ENCODE measurements at regions not wholly inside any gene's neighbourhood (a gene's known extent, or its start where the extent isn't known, plus 50 kb on each side); places are given as distances from the start of the nearest gene placed in this dataset.

DNA sequence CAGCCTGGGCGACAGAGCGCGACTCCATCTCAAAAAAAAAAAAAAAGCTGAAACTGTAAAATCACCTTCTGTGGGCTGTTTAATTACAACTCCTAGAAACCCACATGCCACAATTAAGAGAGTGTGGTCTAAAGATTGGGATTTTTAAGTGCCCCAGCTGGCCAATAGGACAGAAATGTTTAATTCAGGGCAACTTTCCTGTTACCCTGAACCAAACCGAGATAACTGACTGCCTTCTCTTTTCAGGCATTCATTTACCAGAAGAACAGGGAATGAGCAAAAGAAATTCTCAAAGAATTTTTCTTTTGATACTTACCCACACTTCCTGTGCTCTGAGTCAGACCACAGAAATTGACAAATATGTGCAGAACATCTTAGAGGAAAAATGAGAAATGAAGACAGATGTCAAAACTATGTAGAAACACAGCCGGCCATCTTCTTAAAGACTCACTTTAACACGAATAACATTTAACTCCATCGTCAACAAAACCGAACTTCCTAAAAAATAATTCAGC lies 221.3 kb upstream of the DAPK1 start:
- CTCF ChIA-PET: no interaction called here
- TF ChIP-seq CTBP1 (IDR thresholded peaks at IDR 0.05; ENCODE audit: borderline replicate concordance) (no peak), FOXK2 (IDR thresholded peaks at IDR 0.05) (no peak), SUZ12 (IDR thresholded peaks at IDR 0.05) (no peak), HDGF (IDR thresholded peaks at IDR 0.05; ENCODE audit: borderline replicate concordance) (no peak), FOXM1 (IDR thresholded peaks at IDR 0.05; ENCODE audit: borderline replicate concordance) (no peak), ELF4 (IDR thresholded peaks at IDR 0.05) (no peak), FOXA1 (IDR thresholded peaks at IDR 0.05) (no peak), BHLHE40 (IDR thresholded peaks at IDR 0.05; ENCODE audit: borderline replicate concordance) (no peak), ZNF384 (IDR thresholded peaks at IDR 0.05) (no peak), LEF1 (IDR thresholded peaks at IDR 0.05; ENCODE audit: borderline replicate concordance) (no peak)
- TF ChIP-seq, protein P1, sequence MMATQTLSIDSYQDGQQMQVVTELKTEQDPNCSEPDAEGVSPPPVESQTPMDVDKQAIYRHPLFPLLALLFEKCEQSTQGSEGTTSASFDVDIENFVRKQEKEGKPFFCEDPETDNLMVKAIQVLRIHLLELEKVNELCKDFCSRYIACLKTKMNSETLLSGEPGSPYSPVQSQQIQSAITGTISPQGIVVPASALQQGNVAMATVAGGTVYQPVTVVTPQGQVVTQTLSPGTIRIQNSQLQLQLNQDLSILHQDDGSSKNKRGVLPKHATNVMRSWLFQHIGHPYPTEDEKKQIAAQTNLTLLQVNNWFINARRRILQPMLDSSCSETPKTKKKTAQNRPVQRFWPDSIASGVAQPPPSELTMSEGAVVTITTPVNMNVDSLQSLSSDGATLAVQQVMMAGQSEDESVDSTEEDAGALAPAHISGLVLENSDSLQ (IDR thresholded peaks at IDR 0.05): no peak
- no peak for DNase-seq (ENCODE audit: extremely low spot score)
- POLR2A ChIA-PET: no interaction called here

DNA sequence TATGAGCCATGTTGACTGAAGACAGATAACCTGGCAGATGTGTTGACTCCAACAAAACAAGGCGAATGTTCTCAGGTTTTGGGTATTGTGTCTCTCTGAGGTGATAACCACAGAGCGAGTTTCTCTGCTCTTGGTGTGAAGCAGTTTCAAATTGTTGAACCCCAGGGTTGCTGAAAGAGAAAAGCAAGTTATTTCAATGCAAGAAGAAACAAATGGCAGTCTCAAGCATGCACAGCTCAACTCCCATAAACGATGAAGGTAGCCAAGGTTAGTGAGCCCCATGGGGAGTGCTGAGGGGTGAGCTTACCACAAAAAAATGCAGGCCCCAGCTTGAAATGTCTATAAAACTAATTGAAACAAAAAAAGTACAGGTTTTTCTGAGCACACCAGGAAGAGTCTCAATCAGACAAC lies 220.8 kb upstream of the DAPK1 start:
- CTCF ChIA-PET: no interaction called here
- POLR2A ChIA-PET: no interaction called here
- TF ChIP-seq ZNF384 (IDR thresholded peaks at IDR 0.05) (no peak), BHLHE40 (IDR thresholded peaks at IDR 0.05; ENCODE audit: borderline replicate concordance) (no peak), FOXK2 (IDR thresholded peaks at IDR 0.05) (no peak), FOXA1 (IDR thresholded peaks at IDR 0.05) (no peak), ELF4 (IDR thresholded peaks at IDR 0.05) (no peak), LEF1 (IDR thresholded peaks at IDR 0.05; ENCODE audit: borderline replicate concordance) (no peak), CTBP1 (IDR thresholded peaks at IDR 0.05; ENCODE audit: borderline replicate concordance) (no peak), FOXM1 (IDR thresholded peaks at IDR 0.05; ENCODE audit: borderline replicate concordance) (no peak), SP1 (IDR thresholded peaks at IDR 0.05) (no peak), HDGF (IDR thresholded peaks at IDR 0.05; ENCODE audit: borderline replicate concordance) (no peak), L3MBTL2 (conservative IDR thresholded peaks at IDR 0.05) (no peak), ARNT (IDR thresholded peaks at IDR 0.05) (no peak), SUZ12 (IDR thresholded peaks at IDR 0.05) (no peak)
- TF ChIP-seq, protein P1 (IDR thresholded peaks at IDR 0.05): no peak
- no peak for DNase-seq (ENCODE audit: extremely low spot score)

DNA sequence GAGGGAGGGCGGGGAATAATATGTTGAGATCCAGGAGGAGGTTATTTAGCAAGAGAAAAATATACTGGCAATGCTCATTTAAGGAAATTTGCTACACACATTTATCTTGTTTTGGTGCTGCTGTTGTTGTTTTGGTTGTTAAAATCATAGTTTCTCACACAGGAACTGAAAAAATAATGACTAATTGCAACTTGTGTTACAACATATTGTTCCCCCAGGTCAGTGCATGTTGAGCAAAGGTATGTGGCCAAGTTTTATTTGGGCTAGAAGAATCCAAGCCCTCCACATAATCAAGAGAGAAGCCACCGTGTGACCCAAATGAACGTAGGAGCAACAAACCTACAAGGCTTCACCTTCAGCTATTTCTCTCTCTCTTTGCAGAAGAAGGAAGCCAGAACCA lies 220.3 kb upstream of the DAPK1 start:
- CTCF ChIA-PET: interaction anchor here (0.6 kb wide), 1 partner anchor 25 kb away, joined by 3 read pairs; no protein-coding TSS in a partner anchor
- no peak for DNase-seq (ENCODE audit: extremely low spot score)
- POLR2A ChIA-PET: no interaction called here

DNA sequence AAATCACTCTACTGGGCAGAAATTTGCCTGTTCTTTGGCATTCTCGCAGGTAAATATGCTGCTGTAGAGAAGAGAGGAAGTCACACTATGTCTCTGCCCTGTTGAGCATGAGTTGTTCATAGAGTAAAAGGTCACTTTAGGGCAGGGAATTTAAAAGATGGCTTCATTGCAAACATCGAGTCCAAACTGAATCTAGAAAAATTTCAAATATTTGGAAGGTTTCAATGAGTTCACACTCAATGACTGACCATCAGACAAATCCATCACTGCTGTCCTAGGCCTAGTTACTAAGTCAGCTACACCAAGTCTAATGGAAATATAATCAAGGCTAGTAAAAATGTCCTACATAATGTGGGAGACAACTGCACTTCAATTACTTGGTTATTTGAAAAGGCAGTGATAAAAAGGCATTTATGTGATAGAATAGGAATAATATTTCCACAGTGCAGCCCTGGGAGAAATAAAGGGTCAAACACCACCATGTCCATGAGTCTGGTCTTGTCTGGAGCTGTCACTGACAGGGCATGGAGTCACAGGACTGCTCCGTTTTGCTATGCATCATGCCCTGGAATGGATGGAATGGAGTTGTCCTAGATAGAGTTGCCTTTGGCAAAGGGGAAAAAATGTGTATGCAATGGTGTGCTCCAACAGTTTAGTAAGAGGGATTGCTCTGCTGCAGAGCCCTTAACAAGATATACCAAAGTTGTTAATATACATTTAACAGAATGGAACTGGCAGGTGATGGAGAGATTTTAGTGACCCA lies 218.5 kb upstream of the DAPK1 start:
- no peak for TF ChIP-seq ARNT (IDR thresholded peaks at IDR 0.05)
- no peak for TF ChIP-seq HDGF (IDR thresholded peaks at IDR 0.05; ENCODE audit: borderline replicate concordance)
- no peak for TF ChIP-seq FOXA1 (IDR thresholded peaks at IDR 0.05)
- no peak for TF ChIP-seq L3MBTL2 (conservative IDR thresholded peaks at IDR 0.05)
- no peak for TF ChIP-seq FOXM1 (IDR thresholded peaks at IDR 0.05; ENCODE audit: borderline replicate concordance)
- TF ChIP-seq ZNF384 (IDR thresholded peaks at IDR 0.05): no peak
- no peak for TF ChIP-seq LEF1 (IDR thresholded peaks at IDR 0.05; ENCODE audit: borderline replicate concordance)
- TF ChIP-seq CTBP1 (IDR thresholded peaks at IDR 0.05; ENCODE audit: borderline replicate concordance): no peak
- no peak for TF ChIP-seq NFRKB (IDR thresholded peaks at IDR 0.05)
- no peak for TF ChIP-seq SP1 (IDR thresholded peaks at IDR 0.05)
- TF ChIP-seq BHLHE40 (IDR thresholded peaks at IDR 0.05; ENCODE audit: borderline replicate concordance): no peak
- no peak for TF ChIP-seq TARDBP (IDR thresholded peaks at IDR 0.05)
- TF ChIP-seq, protein P1 (IDR thresholded peaks at IDR 0.05): no peak
- TF ChIP-seq SUZ12 (IDR thresholded peaks at IDR 0.05): no peak
- no peak for TF ChIP-seq FOXK2 (IDR thresholded peaks at IDR 0.05)
- no peak for TF ChIP-seq ELF4 (IDR thresholded peaks at IDR 0.05)
- DNase-seq (ENCODE audit: extremely low spot score): no peak
- POLR2A ChIA-PET: no interaction called here
- CTCF ChIA-PET: no interaction called here

More for the DNA sequence above, 220.3 kb upstream of the DAPK1 start:
- TF ChIP-seq ELF4 (IDR thresholded peaks at IDR 0.05) (no peak), BHLHE40 (IDR thresholded peaks at IDR 0.05; ENCODE audit: borderline replicate concordance) (no peak), FOXK2 (IDR thresholded peaks at IDR 0.05) (no peak), TARDBP (IDR thresholded peaks at IDR 0.05) (no peak), ARNT (IDR thresholded peaks at IDR 0.05) (no peak), FOXM1 (IDR thresholded peaks at IDR 0.05; ENCODE audit: borderline replicate concordance) (no peak), HDGF (IDR thresholded peaks at IDR 0.05; ENCODE audit: borderline replicate concordance) (no peak), FOXA1 (IDR thresholded peaks at IDR 0.05) (no peak), L3MBTL2 (conservative IDR thresholded peaks at IDR 0.05) (no peak), NFRKB (IDR thresholded peaks at IDR 0.05) (no peak), ZNF384 (IDR thresholded peaks at IDR 0.05) (no peak), LEF1 (IDR thresholded peaks at IDR 0.05; ENCODE audit: borderline replicate concordance) (no peak), SP1 (IDR thresholded peaks at IDR 0.05) (no peak), SUZ12 (IDR thresholded peaks at IDR 0.05) (no peak), CTBP1 (IDR thresholded peaks at IDR 0.05; ENCODE audit: borderline replicate concordance) (no peak)
- TF ChIP-seq, protein P1 (IDR thresholded peaks at IDR 0.05): no peak

DNA sequence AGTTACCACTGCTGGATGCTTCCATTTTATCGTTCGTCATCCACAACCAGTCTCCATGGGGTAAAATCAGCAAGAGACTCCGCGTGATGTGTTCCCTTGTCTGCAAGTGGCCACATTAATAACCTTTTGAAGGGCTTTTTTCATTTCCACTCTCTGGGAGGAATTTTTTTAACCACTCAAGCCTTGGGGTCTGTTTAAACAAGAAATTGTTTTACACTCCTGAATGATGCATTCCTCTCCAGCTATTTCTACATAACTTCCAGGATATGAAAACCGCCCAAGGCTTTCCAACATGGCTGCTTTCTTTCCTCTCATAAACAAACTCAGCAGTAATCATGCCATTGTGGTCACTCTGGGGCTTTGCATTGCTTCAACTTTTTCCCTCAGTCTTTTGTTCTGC lies 217.2 kb upstream of the DAPK1 start:
- DNase-seq (ENCODE audit: extremely low spot score): no peak
- TF ChIP-seq ZNF384 (IDR thresholded peaks at IDR 0.05) (no peak), SP1 (IDR thresholded peaks at IDR 0.05) (no peak), ARNT (IDR thresholded peaks at IDR 0.05) (no peak), TARDBP (IDR thresholded peaks at IDR 0.05) (no peak), ELF4 (IDR thresholded peaks at IDR 0.05) (no peak), NFRKB (IDR thresholded peaks at IDR 0.05) (no peak), FOXK2 (IDR thresholded peaks at IDR 0.05) (no peak), CTBP1 (IDR thresholded peaks at IDR 0.05; ENCODE audit: borderline replicate concordance) (no peak), BHLHE40 (IDR thresholded peaks at IDR 0.05; ENCODE audit: borderline replicate concordance) (no peak), FOXM1 (IDR thresholded peaks at IDR 0.05; ENCODE audit: borderline replicate concordance) (no peak), L3MBTL2 (conservative IDR thresholded peaks at IDR 0.05) (no peak)
- TF ChIP-seq, protein P1 (IDR thresholded peaks at IDR 0.05): no peak
- ChIA-PET POLR2A (no interaction called here), CTCF (no interaction called here)
